ENCODE measurements at regions not wholly inside any gene's neighbourhood (a gene's known extent, or its start where the extent isn't known, plus 50 kb on each side); places are given as distances from the start of the nearest gene placed in this dataset.

DNA sequence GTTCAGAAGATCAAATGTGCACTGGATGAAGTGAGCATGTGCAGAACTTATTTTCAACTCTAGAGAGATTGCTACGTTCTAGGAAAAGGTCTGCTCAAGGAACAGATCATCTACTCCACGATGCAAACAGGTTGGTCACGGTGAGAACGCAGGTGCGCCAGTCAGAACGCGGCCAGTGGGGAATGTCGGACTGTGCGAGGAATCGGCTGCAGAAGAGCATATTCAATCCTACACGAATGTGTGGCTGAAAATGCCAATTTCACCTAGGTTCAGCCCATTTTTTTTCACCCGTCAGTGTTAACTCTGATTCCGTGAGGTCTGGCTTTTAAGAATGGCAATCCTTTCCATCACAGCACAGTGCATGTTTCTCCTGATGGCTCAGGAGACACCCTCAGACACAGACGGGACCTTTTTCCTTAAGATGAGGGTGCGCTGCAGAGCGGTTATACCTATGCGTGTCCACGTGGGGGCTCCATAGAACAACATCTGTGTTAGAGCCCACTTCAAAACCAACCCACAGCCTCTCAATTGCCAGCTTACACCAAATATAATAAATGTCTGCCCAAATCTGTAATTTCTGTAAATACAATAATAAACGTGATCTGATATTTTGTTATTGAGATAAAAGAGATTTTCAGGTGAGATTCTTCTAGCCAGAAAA is 250.4 kb downstream of the FOXA2 start (continued):
- TF ChIP-seq, protein P1, sequence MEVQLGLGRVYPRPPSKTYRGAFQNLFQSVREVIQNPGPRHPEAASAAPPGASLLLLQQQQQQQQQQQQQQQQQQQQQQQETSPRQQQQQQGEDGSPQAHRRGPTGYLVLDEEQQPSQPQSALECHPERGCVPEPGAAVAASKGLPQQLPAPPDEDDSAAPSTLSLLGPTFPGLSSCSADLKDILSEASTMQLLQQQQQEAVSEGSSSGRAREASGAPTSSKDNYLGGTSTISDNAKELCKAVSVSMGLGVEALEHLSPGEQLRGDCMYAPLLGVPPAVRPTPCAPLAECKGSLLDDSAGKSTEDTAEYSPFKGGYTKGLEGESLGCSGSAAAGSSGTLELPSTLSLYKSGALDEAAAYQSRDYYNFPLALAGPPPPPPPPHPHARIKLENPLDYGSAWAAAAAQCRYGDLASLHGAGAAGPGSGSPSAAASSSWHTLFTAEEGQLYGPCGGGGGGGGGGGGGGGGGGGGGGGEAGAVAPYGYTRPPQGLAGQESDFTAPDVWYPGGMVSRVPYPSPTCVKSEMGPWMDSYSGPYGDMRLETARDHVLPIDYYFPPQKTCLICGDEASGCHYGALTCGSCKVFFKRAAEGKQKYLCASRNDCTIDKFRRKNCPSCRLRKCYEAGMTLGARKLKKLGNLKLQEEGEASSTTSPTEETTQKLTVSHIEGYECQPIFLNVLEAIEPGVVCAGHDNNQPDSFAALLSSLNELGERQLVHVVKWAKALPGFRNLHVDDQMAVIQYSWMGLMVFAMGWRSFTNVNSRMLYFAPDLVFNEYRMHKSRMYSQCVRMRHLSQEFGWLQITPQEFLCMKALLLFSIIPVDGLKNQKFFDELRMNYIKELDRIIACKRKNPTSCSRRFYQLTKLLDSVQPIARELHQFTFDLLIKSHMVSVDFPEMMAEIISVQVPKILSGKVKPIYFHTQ (CRISPR knock-in tag; IDR thresholded peaks at IDR 0.05) = no peak
- TF ChIP-seq, protein P2, sequence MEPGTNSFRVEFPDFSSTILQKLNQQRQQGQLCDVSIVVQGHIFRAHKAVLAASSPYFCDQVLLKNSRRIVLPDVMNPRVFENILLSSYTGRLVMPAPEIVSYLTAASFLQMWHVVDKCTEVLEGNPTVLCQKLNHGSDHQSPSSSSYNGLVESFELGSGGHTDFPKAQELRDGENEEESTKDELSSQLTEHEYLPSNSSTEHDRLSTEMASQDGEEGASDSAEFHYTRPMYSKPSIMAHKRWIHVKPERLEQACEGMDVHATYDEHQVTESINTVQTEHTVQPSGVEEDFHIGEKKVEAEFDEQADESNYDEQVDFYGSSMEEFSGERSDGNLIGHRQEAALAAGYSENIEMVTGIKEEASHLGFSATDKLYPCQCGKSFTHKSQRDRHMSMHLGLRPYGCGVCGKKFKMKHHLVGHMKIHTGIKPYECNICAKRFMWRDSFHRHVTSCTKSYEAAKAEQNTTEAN (CRISPR knock-in tag; IDR thresholded peaks at IDR 0.05) = no peak

DNA sequence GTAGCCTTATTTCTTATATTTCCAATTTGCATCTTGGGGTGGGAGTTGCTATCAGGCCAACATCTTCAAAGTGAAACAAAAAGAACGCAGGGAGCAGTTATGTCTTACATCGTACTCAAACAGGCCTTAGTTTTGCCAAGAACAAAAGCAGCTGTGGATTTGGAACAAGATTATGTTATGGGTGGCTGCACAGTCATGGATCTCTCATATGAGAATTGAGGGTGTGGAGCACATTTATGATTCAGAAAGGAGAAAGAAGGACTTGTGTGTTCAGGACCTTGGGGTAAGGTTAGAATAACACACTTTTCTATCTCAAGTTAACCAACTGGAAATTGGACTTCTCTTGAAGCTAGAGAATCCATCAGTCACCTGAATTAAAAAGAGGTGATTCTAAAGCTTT is 259.9 kb downstream of the FOXA2 start:
- H3K36me3 Mint-ChIP-seq = no peaks in the 10 kb centered on the region
- POLR2A ChIA-PET = no interaction called here
- no peaks in the 10 kb centered on the region for H3K4me1 Mint-ChIP-seq
- CTCF ChIA-PET = no interaction called here
- TF ChIP-seq, protein P3, sequence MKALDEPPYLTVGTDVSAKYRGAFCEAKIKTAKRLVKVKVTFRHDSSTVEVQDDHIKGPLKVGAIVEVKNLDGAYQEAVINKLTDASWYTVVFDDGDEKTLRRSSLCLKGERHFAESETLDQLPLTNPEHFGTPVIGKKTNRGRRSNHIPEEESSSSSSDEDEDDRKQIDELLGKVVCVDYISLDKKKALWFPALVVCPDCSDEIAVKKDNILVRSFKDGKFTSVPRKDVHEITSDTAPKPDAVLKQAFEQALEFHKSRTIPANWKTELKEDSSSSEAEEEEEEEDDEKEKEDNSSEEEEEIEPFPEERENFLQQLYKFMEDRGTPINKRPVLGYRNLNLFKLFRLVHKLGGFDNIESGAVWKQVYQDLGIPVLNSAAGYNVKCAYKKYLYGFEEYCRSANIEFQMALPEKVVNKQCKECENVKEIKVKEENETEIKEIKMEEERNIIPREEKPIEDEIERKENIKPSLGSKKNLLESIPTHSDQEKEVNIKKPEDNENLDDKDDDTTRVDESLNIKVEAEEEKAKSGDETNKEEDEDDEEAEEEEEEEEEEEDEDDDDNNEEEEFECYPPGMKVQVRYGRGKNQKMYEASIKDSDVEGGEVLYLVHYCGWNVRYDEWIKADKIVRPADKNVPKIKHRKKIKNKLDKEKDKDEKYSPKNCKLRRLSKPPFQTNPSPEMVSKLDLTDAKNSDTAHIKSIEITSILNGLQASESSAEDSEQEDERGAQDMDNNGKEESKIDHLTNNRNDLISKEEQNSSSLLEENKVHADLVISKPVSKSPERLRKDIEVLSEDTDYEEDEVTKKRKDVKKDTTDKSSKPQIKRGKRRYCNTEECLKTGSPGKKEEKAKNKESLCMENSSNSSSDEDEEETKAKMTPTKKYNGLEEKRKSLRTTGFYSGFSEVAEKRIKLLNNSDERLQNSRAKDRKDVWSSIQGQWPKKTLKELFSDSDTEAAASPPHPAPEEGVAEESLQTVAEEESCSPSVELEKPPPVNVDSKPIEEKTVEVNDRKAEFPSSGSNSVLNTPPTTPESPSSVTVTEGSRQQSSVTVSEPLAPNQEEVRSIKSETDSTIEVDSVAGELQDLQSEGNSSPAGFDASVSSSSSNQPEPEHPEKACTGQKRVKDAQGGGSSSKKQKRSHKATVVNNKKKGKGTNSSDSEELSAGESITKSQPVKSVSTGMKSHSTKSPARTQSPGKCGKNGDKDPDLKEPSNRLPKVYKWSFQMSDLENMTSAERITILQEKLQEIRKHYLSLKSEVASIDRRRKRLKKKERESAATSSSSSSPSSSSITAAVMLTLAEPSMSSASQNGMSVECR (CRISPR knock-in tag; IDR thresholded peaks at IDR 0.05; ENCODE audit: borderline replicate concordance) = no peak
- TF ChIP-seq ZNF263 (CRISPR knock-in tag; IDR thresholded peaks at IDR 0.05; ENCODE audit: low read depth) = no peak
- TF ChIP-seq FOXP1 (CRISPR knock-in tag; IDR thresholded peaks at IDR 0.05; ENCODE audit: borderline replicate concordance) = no peak
- no peak for TF ChIP-seq ZNF396 (CRISPR knock-in tag; IDR thresholded peaks at IDR 0.05; ENCODE audit: borderline replicate concordance)
- TF ChIP-seq, protein P4, sequence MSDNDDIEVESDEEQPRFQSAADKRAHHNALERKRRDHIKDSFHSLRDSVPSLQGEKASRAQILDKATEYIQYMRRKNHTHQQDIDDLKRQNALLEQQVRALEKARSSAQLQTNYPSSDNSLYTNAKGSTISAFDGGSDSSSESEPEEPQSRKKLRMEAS (CRISPR knock-in tag; IDR thresholded peaks at IDR 0.05) = no peak
- H3K27ac Mint-ChIP-seq = no peak overlapping the region
- ATAC-seq (no peak), DNase-seq (ENCODE audit: low spot score) (no peak)
- no peaks in the 10 kb centered on the region for H3K9me3 Mint-ChIP-seq
- peaks cover 3% of the 10 kb centered on the region for H3K27me3 Mint-ChIP-seq (ENCODE audit: low read depth)
- no peak overlapping the region for H3K4me3 Mint-ChIP-seq

DNA sequence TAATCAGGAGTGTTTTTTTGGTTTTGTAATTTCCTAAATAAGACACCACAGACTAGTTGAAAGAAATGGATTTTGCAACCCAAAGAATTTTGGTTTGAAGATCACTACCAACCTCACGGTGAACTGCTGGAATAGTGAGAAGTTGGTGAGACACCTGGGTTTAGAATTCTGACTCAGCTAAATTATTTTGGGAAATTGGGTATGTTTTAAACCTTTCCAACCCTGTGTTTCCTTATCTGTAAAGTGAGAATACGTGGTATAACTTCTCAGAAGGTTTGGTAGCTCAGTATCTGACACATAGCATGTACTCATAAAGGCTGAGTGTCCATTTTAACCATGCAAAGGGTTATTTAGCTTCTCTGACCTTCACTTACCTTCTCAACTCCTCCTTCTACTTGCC is 261.9 kb downstream of the FOXA2 start:
- Mint-ChIP-seq H3K36me3 (no peaks in the 10 kb centered on the region), H3K27me3 (ENCODE audit: low read depth) (peaks cover 9% of the 10 kb centered on the region), H3K4me1 (no peaks in the 10 kb centered on the region), H3K9me3 (peaks cover 12% of the 10 kb centered on the region), H3K4me3 (no peak overlapping the region), H3K27ac (no peak overlapping the region)
- TF ChIP-seq EMX1 (CRISPR knock-in tag; IDR thresholded peaks at IDR 0.05) = no peak
- TF ChIP-seq, protein P3 (CRISPR knock-in tag; IDR thresholded peaks at IDR 0.05; ENCODE audit: borderline replicate concordance) = no peak
- TF ChIP-seq NR3C1 (CRISPR knock-in tag; conservative IDR thresholded peaks at IDR 0.05; ENCODE audit: low read depth) = no peak
- no peak for TF ChIP-seq GRHL2 (CRISPR knock-in tag; IDR thresholded peaks at IDR 0.05; ENCODE audit: insufficient replicate concordance, severe bottlenecking)
- ATAC-seq = no peak
- POLR2A ChIA-PET = no interaction called here
- no peak for DNase-seq (ENCODE audit: low spot score)
- CTCF ChIA-PET = interaction anchor here (1.3 kb wide), 1 partner anchor 12 kb away, joined by 3 read pairs; no protein-coding TSS in a partner anchor
